Activated T-cell treated with anti-CD3 and anti-CD28 coated beads for 48 hours (primary cell): ENCODE measurements at regions not wholly inside any gene's neighbourhood (a gene's known extent, or its start where the extent isn't known, plus 50 kb on each side); places are given as distances from the start of the nearest gene placed in this dataset.
A peak's percentile ranks its signal among the peaks of the same experiment; 100 is the strongest.

Experiments used
- DNase-seq: peaks from one replicate; pipeline ENCODE4 v3.0.0-alpha.2; 2020; ENCODE audit warnings: low read depth

DNA sequence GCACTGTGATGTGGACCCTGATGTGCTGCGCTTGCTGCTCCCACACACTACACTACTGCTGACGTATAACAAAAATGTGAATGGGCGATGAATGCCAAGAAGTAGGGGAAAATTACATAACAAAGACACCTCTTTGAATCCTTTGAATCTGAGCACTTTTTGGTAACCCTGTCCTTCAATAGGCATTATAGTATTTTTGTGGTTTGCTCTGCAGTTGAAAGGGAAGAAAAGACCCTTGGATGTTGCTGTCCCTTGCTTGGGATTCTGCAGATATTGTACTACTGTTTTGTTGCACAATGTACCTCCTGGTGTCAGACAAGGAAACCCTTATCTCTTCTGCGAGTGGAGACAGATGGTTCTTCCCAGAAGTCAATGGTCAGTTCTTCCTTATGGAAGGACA is 124.8 kb upstream of the UBE3A start:
- DNase-seq = no peak

- no peak for DNase-seq
Measured at GRCh38 chr15:25557926-25558325, 119.1 kb upstream of the UBE3A start.

DNA sequence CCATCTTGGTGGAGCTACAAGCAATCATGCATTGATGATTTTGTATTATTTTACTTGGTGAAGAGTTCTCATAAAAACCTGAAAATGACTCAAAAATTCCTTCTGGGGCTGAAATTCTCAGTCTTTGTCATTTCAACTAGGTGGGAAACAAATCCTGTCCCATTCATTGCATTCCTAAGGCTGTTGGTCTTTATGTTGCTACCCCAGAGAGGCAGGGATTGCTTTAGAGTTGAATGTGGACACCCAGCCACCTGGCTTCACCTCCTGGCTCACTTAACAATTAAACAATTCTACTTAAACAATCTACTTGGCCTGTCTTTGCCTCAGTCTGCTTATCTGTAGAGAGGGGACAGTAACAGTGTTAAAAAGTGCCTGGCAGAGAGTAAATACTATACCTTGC is 117.3 kb upstream of the UBE3A start:
- no peak for DNase-seq

DNA sequence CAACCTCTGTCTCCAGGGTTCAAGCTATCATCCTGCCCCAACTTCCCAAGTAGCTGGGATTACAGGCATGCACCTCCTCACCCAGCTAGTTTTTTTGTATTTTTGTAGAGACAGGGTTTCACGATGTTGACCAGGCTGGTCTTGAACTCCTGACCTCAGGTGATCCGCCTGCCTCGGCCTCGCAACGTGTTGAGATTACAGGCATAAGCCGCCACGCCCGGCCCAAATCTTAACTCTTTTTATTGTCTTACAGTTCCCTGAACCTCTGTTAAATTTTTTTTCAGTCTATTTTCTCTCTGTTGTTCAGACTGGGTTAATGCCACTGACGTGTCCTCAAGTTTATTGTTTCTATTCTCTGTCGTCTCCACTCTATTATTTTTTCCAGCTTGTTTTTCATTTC is 115.8 kb upstream of the UBE3A start:
- DNase-seq = no peak

- no peak for DNase-seq
Measured at GRCh38 chr15:25548600-25548999, 109.8 kb upstream of the UBE3A start.

- no peak for DNase-seq
Measured at GRCh38 chr15:25545889-25546288, 107.1 kb upstream of the UBE3A start.

DNA sequence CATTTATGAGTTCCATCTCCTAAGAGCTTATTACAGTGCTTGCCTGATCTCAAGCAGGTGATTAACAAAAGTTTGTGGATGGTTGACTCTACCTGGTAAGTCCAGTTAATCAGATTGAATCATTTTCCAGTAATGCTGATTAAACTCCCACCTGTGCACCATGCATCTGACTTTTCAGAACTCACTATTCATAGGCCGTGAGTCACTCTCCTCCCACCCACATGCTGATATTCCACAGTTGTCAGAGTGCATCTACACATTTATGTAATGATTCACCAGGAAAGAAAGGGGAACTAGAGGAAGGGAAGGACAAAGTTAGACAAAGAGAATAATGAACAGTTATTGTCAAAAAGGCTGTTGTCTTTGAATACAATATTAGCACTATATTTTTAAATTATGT is 106.2 kb upstream of the UBE3A start:
- DNase-seq = peak; percentile 1

DNA sequence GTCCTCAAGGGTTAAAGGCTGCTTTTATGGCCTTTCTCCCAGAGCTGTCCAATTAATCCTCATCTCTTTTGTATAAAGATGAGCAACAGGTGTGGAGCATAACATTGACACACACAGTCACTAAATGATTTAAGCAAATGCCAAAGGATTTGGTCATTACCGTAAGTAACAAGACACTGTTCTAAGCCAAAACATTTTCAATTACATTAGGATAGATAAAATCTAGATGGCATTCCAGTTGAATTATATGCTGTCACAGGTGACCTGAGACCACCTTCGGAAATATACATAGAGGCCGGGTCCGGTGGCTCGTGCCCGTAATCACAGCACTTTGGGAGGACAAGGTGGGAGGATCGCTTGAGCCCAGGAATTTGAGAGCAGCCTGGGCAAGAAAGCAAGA is 105.3 kb upstream of the UBE3A start:
- no peak for DNase-seq

- DNase-seq = no peak
Measured at GRCh38 chr15:25543196-25543595, 104.4 kb upstream of the UBE3A start.

DNA sequence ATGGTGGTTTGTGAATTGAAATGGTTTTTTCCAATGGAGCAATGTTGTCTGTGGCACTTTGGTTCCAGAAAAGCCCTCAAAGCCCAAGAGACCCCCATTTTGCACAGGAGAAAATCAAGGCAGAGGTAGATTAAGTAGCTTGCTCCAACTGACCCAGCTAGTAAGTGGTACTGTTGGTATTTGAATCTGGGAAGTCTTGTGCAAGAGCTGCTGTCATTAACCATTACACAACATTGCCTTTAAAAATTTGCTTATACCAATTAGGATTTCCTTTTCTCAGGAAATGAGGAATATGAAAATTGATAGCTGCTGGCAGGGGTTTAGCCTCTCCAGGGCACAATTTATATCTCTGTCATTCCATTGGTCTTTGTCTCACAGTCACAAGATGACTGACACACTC is 102.4 kb upstream of the UBE3A start:
- DNase-seq = no peak

DNA sequence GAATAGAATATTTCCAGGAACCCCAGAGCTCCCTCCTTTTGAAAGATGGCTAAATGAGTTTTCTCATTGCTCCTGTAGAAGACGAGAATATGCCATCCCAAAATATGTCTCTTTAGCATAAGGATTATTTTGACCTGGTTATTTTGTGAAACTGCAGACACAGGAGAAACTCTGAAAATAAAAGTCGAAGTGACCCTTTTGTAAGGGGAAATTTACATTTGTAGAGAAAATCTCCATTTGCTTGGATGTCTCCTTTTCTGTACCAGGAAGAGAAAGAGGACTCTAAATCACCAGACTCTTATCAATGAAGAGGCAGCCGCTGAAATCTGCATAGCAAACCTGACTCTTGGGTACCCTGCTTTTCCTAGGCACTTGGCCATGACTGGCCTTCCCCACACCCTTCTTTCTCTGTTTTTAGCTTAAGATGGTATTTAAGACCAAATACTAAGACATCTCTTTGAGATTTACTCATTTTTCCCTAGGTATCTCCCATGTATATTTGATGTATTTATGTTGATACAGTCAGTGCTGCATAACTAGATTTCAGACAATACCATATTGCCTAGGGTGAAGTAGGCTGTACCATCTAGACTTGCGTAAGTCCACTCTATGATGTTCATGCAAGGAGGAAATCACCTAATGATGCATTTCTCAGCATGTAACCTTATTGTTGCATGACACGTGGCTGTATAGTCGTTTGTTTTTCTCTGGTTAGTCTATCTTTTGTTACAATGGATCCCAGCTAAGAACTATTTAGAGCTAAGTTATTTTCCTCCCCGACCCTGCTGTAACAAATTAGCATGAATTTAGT is 98.2 kb upstream of the UBE3A start:
- no peak for DNase-seq

GRCh38 chr15:25535866-25536265 is 97.0 kb upstream of the UBE3A start:
- no peak for DNase-seq

GRCh38 chr15:25534293-25534692 is 95.5 kb upstream of the UBE3A start:
- no peak for DNase-seq

GRCh38 chr15:25532269-25533140 is 93.7 kb upstream of the UBE3A start:
- DNase-seq = no peak

DNA sequence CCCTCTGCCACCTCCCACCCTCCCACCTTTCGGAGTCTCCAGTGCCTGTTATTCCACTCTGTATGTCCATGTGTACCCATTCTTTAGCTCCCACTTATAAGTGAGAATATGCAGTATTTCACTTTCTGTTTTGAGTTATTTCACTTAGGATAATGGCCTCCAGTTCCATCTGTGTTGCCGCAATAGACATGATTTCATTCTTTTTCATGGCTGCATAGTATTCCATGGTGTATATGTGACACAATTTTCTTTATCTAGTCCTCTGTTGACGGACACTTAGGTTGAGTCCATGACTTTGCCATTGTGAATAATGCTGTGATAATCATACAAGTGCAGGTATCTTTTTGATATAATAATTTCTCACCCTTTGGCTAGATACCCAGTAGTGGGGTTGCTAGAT is 91.0 kb upstream of the UBE3A start:
- no peak for DNase-seq

- no peak for DNase-seq
Measured at GRCh38 chr15:25527118-25527517, 88.3 kb upstream of the UBE3A start.

- no peak for DNase-seq
Measured at GRCh38 chr15:25525741-25526140, 86.9 kb upstream of the UBE3A start.

DNA sequence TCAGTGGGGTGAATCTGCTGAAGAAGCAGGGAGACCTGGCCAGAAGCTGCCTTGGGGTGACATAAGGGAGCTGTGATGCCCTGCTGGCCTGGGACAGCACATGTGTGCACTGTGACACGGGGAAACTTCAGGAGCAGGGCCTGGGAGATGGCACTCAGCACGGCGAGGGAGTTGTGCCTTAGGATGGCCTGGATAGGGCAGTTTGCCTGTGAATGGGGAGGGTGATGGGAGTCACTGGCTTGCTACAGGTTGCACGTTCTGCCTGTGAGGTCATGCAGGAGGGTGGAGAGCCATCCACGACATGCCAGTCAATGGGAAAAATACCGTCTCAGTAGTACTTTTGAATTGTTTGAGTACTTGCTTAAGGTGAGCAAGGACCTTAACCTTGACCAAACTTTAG is 76.8 kb upstream of the UBE3A start:
- no peak for DNase-seq

DNA sequence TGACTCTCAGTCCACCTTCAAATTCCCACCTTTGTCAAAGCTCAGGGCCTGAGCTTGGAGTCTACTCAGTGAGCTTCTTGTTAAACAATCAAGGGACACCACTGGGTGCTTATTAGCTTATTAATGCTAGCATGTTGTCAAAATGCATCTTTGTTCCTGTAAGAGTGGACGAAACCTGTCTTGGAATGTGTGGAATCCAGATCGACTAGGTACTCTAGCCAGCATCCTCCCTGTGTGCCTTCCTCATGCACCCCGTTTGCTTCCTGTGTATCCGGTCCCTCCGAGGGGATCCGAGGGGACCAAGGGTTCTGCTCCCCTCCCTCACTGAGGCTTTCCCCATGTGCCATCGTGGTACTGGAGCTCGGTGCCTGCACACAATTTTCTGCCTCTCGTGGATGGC is 75.7 kb upstream of the UBE3A start:
- no peak for DNase-seq

- no peak for DNase-seq
Measured at GRCh38 chr15:25512957-25513356, 74.1 kb upstream of the UBE3A start.

DNA sequence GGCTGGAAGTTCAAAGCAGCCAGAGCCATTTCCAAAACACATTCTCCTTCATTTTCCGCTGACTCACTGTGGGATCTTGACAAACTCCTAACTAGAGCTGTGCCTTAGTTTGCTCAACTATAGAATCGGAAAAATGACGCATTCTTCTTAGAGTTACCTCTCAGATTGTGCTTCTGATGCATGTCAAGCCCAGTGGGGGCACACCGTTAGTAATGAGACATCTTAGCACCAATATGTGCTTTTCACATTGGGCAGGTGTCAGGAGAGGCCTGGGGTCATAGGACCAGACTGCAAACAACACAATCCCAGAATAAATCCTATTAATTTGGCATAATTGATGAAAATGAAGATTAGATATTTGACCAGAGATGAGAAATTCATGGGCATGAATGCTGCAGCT is 71.3 kb upstream of the UBE3A start:
- DNase-seq = no peak

DNA sequence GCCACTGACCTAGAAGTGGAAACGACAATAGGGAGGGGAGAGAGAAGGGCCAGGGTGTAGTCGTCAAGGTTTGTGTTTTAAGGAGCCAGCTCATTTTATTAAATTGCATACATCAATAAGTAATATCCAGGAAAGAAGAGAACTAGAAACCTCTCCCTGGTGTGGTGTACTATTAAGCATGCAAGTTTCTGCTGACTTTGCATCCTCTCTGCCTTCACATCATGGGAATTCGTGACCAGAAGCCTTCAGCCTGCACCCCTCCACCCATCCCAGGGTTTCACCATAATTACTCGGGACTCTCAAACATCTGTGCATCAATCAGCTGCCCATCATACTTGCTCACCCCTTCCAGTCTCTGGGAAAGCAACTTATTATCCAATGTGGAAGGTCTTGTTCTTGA is 70.9 kb upstream of the UBE3A start:
- DNase-seq = no peak

GRCh38 chr15:25508369-25509002 is 69.7 kb upstream of the UBE3A start:
- DNase-seq = no peak
